Activated B cell treated with CpG ODN at 0.5 μM for 24 hours (primary cell): ENCODE measurements at regions not wholly inside any gene's neighbourhood (a gene's known extent, or its start where the extent isn't known, plus 50 kb on each side); places are given as distances from the start of the nearest gene placed in this dataset.

Experiments used
- ATAC-seq: fragments of 200-7000 bp; cut with Tn5 transposase; one replicate; pipeline ENCODE4 v1.10.0; 2021; ENCODE audit warnings: low read depth, mild to moderate bottlenecking, moderate library complexity
- CTCF ChIA-PET: fragments of 350-600 bp; sonication (Branson Sonifier 250); formaldehyde crosslinking; loops from one replicate; lab custom pipeline; 2021; ENCODE audit warnings: antibody characterized with exemption; lab: Charles Lee
- POLR2A ChIA-PET: fragments of 350-600 bp; sonication (Branson Sonifier 250); formaldehyde crosslinking; loops from one replicate; lab custom pipeline; 2021; ENCODE audit warnings: antibody characterized with exemption; lab: Charles Lee
- DNase-seq: peaks from one replicate; pipeline ENCODE4 v3.0.0; 2022
- H3K27ac Mint-ChIP-seq: one replicate; pipeline ENCODE4 v1.8.0; 2020; ENCODE audit warnings: mixed read lengths
- H3K27me3 Mint-ChIP-seq: one replicate; pipeline ENCODE4 v1.8.0; 2021; ENCODE audit warnings: mixed read lengths
- H3K36me3 Mint-ChIP-seq: one replicate; pipeline ENCODE4 v1.8.0; 2021; ENCODE audit warnings: low read depth, mixed read lengths
- H3K4me1 Mint-ChIP-seq: one replicate; pipeline ENCODE4 v1.8.0; 2021; ENCODE audit warnings: mixed read lengths
- H3K4me3 Mint-ChIP-seq: one replicate; pipeline ENCODE4 v1.8.0; 2020; ENCODE audit warnings: mild to moderate bottlenecking, mixed read lengths
- H3K9me3 Mint-ChIP-seq: one replicate; pipeline ENCODE4 v1.8.0; 2020; ENCODE audit warnings: mixed read lengths
- intact Hi-C: fragments of 100-400 bp; cut with micrococcal nuclease; formaldehyde crosslinking; loops from one replicate; pipeline ENCODE4 v1.15.1; 2024
- TF ChIP-seq, protein P1 (sequence below): fragments of 200-600 bp; IDR thresholded peaks from one replicate; pipeline ENCODE4 v1.8.0; 2022; ENCODE audit warnings: antibody characterized with exemption, mild to moderate bottlenecking

DNA sequence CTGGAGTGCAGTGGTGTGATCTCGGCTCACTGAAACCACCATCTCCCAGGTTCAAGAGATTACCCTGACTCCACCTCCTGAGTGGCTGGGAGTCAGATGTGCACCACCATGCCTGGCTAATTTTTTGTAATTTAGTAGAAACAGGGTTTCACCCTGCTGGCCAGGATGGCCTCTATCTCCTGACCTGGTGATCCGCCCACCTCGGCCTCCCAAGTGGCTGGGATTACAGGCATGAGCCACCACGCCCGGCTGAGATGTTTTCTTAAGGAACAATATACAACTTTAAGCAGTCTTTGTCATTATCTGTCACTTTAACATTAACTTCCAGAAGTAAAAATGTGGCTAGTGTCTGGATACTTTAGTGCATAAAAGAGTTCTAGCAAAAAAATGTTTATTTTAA, 272.6 kb upstream of the FAT3 start:
- Mint-ChIP-seq H3K4me3 (no peak overlapping the region), H3K27me3 (no peaks in the 10 kb centered on the region), H3K27ac (no peak overlapping the region), H3K36me3 (no peaks in the 10 kb centered on the region), H3K4me1 (no peaks in the 10 kb centered on the region), H3K9me3 (peaks cover 4% of the 10 kb centered on the region)
- POLR2A ChIA-PET: no interaction called here
- TF ChIP-seq, protein P1, sequence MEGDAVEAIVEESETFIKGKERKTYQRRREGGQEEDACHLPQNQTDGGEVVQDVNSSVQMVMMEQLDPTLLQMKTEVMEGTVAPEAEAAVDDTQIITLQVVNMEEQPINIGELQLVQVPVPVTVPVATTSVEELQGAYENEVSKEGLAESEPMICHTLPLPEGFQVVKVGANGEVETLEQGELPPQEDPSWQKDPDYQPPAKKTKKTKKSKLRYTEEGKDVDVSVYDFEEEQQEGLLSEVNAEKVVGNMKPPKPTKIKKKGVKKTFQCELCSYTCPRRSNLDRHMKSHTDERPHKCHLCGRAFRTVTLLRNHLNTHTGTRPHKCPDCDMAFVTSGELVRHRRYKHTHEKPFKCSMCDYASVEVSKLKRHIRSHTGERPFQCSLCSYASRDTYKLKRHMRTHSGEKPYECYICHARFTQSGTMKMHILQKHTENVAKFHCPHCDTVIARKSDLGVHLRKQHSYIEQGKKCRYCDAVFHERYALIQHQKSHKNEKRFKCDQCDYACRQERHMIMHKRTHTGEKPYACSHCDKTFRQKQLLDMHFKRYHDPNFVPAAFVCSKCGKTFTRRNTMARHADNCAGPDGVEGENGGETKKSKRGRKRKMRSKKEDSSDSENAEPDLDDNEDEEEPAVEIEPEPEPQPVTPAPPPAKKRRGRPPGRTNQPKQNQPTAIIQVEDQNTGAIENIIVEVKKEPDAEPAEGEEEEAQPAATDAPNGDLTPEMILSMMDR: no peak
- no peak for DNase-seq
- ATAC-seq: no peak
- intact Hi-C loops: no loop called here
- CTCF ChIA-PET: no interaction called here

DNA sequence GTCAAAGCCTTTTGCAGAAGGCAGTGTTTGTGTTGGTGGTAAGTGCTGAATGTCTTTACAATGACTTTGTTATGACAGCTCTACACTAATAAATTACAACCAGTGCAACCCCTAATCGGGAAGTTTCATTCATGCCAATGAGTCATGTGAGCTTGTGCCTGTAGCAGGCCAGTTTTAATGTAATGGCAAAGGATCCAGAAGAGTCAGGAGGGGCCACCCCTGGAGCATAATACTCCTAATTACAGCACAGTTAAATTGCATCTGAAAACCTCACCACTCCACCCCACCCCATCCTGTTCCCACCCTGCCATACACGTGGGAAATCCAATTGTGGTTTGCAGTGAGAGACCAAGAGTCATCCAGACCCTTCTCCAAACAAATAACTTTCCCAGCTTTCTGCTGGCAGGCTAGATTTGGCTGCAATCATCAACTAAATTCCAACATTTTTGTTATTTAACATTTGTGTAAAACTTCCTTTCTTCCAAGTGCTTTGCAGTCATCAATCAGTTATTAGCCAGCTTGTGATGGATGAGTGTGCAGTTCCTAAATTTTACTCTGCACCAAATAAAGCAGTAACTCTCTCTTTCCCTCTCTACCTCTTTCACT, 277.3 kb upstream of the FAT3 start:
- intact Hi-C loops: no loop called here
- H3K4me3 Mint-ChIP-seq: no peak overlapping the region
- no peaks in the 10 kb centered on the region for H3K27me3 Mint-ChIP-seq
- H3K36me3 Mint-ChIP-seq: no peaks in the 10 kb centered on the region
- CTCF ChIA-PET: no interaction called here
- H3K27ac Mint-ChIP-seq: no peak overlapping the region
- H3K9me3 Mint-ChIP-seq: peaks cover 7% of the 10 kb centered on the region
- ATAC-seq: no peak
- H3K4me1 Mint-ChIP-seq: no peaks in the 10 kb centered on the region
- POLR2A ChIA-PET: no interaction called here
- DNase-seq: no peak
- TF ChIP-seq, protein P1: no peak

DNA sequence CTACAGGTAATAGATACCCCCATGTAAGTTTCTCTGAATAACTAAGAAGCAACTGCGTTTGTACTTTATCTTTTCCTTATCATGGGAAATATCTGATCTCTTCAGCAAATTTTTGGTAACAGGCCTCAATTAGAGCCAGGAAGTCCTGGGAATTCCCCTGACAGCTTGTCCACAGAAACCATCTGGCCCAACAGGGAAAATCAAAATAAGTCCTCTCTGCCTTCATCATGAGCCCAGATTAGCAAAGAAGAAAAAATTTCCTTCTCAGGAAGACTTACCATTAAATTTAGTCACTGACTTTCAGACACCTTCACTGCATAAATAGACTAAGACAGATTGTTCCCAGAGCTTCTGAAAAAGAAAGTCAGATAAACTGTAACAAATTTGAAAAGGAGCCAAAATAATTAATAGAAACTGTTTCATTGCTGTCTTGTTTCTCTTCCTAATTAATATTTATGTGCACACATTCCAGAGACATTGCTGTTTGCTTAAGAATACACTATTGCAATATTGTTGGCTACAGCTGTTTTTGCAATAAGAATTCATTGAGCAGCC, 278.1 kb upstream of the FAT3 start:
- DNase-seq: no peak
- Mint-ChIP-seq H3K36me3 (no peaks in the 10 kb centered on the region), H3K9me3 (peaks cover 7% of the 10 kb centered on the region), H3K27me3 (no peaks in the 10 kb centered on the region), H3K4me3 (no peak overlapping the region), H3K27ac (no peak overlapping the region), H3K4me1 (no peaks in the 10 kb centered on the region)
- CTCF ChIA-PET: no interaction called here
- intact Hi-C loops: no loop called here
- no peak for ATAC-seq
- POLR2A ChIA-PET: no interaction called here
- TF ChIP-seq, protein P1: no peak

DNA sequence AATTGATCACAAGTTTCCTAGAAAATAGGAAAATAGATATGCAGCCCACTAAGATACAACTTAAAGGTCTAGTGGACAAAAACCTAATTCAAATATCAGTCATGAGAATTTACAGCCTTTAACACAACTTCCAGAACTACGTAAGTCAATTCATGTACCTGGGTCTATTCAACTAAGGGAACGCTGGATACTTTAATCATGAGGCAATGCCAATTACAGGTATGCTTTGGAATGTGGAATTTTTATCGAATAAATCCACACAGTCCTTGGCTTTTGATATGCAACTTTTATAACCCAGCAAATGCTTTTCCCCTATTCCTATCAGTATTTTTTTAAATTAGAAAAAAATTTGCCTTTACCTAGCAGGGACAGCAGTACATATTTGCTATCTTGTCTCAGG, 289.5 kb upstream of the FAT3 start:
- TF ChIP-seq, protein P1: no peak
- H3K4me1 Mint-ChIP-seq: no peaks in the 10 kb centered on the region
- H3K9me3 Mint-ChIP-seq: no peaks in the 10 kb centered on the region
- no peak overlapping the region for H3K27ac Mint-ChIP-seq
- intact Hi-C loops: no loop called here
- no peaks in the 10 kb centered on the region for H3K36me3 Mint-ChIP-seq
- POLR2A ChIA-PET: no interaction called here
- H3K4me3 Mint-ChIP-seq: no peak overlapping the region
- CTCF ChIA-PET: no interaction called here
- ATAC-seq (no peak), DNase-seq (no peak)
- H3K27me3 Mint-ChIP-seq: no peaks in the 10 kb centered on the region

DNA sequence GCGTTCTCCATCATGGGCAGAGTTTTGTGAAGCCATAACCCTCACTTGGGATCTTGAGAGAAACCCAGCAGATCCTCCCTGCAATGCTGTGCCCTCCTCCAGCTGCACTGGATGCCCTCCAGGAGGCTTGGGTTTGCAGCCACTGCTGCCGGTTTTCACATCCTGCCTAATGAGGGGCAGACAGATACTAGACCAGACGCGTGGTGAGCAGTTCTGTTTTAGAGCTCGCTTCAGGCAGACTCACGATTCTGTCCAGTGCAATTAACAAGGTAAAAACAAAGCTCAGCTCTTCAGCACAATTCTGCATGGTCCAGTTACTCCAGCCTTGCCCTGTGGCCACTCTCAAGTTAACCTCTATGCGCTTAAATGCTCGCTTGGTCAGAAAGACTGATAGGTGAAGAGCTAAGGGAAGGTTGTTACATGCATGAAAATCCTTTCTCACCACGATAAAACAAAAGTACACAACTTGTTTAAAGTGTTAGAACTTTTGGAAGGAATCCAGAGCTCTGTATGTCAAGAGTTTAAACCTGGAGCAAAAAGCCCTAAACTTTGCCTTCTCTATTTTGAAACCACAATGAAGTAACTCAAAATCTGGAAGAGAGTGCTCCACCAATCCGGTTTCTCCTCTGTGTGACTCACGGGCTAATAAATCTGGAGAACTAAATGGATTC, 292.3 kb upstream of the FAT3 start:
- no peaks in the 10 kb centered on the region for H3K27me3 Mint-ChIP-seq
- ChIA-PET POLR2A (no interaction called here), CTCF (no interaction called here)
- H3K27ac Mint-ChIP-seq: no peak overlapping the region
- no peak overlapping the region for H3K4me3 Mint-ChIP-seq
- TF ChIP-seq, protein P1: no peak
- DNase-seq (no peak), ATAC-seq (no peak)
- no peaks in the 10 kb centered on the region for H3K9me3 Mint-ChIP-seq
- intact Hi-C loops: no loop called here
- H3K36me3 Mint-ChIP-seq: no peaks in the 10 kb centered on the region
- H3K4me1 Mint-ChIP-seq: no peaks in the 10 kb centered on the region
